ENCODE measurements at regions not wholly inside any gene's neighbourhood (a gene's known extent, or its start where the extent isn't known, plus 50 kb on each side); places are given as distances from the start of the nearest gene placed in this dataset.
"Not testable (repeated sequence)": the region's sequence is repeated elsewhere in the genome, so short reads cannot be mapped to it uniquely, and the experiment has no call there.

DNA sequence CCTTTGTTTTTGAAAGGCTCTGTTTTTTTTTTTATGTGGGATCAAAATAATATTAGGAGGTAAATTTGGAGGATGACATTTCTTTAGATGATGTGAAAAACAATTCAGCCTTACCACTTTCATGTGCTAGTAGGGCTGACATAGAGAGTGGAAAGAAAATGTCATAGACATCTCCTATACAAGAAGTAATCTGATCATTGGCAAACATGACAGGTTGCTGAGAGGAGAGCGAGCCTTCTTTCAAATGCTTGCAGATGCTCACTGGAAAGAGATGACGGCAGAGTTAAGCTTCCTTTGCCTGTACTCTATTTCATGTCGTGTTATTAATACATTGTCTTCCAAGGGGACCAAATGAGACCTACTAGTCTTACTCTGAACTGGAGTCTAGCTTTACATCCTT is 160.1 kb upstream of the DAP start:
- DNase-seq = no peak

DNA sequence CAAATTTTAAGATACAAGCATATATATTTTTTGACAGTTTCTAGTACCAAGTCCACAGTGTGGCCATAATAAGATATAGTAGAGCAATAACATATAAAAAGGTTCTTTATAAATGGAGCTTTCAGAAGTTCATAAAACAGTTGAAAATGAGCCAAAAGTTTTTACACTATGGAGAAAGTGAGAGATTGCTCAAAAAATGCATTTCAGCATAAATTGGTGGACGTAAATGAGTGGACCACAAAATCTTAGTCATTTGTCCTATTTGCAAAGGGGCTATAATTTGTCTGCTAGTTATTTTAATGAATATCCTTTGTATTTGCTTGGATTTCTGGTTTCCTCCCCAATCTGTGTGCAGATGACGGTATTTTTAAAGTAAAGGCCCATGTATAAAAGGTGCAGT is 159.4 kb upstream of the DAP start:
- DNase-seq = no peak

DNA sequence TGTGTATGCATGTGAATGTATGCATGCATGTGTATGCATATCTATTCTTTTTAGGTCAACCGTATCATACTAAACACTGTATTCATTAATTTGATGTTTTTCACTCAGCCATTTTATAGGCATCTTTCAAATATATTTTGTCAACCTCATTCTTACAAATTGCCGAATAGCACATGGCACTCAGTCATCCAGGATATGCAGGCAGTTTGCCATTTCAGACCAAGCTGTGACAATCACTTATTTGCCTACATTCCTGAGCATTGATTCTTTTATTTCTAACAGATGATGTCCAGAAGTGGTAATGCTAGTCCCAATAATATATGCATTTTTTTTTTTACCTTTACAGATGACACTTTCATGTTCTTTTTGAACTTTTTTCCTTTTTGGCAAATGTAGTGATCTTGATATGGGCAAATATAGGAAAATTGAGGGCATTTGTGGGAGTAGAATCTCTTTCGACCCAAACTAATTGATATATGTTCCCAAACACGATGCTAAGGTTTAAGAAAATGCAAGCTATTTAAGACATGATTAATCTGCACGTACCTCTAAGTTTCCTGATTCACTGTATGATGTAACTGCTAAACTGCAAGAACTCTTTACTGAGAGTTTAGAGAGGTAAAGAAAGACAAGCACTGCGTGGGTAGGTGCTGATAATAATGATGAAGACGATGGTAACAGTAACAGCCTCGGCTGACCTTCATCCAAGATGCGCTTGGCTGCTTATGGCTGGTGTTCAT is 153.9 kb upstream of the DAP start:
- no peak for DNase-seq

DNA sequence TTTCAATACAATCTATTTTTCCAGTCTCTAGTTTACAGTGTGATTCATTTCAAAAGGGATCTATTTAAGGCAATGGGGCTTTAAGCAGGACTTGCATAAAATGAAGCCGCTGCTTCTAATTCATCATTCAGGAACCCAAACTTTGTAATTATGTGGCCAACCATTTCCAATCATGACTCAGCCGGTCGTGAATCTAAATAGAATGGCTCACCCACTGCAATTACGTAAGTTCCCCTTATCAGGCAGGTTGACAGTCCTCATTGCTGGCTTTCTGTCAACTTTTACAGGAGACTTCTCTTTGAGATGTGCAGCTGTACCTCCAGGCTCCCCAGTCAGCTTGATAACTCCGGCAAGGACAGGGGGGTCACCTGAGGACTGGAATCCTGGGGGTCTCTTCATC is 152.8 kb upstream of the DAP start:
- DNase-seq = peak; percentile 15 to 70

DNA sequence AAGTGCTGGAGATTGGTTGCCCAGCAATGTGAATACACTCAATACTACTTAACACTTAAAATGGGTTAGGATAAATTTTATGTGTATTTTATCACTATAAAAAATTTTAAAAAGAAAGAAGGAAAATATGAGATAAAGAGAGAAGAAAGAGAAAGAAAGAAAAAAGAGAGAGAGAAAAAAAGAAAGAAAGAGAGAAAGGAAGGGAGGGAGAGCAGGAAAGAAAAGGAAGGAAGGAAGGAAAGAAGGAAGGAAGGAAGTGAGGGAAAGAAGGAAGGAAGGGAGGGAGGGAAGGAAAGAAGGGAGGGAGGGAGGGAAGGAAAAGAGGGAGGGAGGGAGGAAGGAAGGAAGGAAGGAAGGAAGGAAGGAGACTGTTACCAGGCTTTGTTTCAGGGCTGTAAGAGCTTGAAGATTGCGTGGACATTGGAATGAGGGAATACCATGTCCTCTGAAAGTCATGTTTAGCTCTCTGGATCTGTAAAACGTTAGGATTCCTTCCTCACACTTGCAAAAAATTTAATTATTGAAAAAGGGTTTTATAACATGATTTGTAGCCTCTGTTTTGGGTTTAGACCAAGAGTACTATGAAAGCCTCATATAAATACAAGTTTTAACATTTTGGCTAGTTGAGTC is 152.3 kb upstream of the DAP start:
- no peak for DNase-seq

DNA sequence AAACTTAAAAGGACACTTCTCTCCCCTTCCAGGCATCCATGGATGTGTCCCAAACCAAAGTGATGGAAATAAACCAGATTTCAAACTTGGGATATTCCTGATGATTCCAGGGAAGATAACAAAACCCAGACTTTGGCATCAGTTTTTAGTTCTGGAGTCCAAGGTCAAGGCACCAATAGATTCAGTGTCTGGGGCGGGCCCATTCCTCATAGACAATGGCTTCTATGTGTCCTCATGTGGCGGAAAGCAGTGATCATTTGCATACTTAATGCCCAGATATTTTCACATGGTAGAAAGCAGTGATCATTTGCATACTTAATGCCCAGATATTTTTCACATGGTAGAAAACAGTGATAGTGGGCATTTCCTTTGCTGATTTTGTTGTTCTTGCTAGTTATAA is 151.4 kb upstream of the DAP start:
- no peak for DNase-seq

DNA sequence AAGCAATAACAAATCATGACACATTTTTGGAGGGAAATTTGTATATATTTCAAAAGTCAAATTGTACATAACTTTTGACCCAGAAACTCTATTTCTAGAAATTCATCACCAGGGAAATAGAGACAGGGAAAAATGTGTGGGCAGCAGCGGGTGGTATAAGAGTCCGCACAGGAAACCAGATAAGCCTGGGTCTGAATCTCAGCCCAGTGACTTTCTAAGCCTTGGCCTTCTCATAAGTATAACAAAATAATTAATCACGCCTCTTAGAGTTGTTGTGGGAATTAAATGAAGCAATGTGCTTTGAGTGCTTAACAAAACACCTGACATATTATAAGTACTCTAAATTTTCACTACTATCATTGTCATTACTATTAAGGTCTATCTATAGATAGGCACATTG is 149.2 kb upstream of the DAP start:
- no peak for DNase-seq

DNA sequence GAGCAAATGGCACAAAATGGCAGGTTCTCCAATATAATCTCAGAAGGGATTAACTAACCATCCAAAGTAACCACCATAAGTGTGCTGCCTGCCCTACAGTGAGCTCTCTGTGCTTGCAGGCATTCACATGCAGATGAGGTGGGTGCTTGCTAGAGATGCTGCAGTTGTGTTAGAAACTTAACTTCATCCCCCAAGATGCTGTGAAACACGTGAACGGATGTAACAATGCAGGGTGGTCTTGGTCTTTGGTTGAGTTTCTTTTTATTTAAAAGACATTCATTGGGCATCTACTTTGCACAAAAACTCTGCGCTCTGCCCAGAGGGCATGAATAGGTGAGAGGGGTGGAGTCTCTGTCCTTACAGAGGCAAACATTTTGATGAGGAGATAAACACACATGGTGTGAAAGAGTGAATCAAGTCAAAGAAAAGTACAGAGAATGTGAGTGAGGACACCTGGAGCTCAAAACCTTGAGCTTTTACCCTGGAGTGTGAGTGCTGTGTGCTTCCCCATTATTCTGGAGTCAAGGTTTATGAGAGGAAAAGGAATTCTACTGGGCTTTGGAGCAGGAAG is 143.9 kb upstream of the DAP start:
- DNase-seq = no peak

DNA sequence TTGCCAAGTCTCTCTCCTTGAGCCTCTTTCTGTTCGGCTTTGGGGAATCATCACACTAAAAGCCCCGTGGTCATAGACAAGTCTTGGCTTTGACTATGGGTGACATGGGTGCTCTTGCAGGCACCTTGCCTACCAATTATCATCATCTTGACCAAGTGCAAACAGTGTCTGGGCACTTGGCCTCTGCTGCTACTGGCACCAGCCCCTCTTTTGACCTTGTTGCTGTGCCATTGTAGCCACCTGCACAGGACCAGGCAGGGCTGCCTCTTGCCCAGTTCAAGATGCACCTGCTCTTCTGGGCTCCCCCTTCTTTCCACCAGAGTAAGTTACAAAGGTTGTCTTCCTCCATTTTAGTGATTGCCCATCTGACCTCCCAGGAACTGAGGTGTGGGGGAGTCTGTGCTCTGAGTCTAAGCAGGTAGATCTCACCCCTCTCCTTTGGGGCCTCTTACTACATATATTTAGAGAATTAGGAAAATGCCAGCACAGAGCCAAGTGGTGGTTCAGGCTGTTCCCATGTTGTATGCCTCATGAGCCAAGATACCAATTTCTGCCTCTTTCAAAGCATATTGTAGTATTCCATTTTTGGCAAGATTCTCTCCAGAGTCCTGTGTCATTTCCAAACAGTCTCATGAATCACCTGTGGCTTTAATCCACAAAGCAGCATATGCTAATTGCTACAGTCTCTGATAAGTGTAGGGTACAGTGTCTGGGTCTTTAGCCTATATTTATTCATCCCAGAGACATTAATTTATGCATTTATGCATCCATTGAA is 142.9 kb upstream of the DAP start:
- no peak for DNase-seq

DNA sequence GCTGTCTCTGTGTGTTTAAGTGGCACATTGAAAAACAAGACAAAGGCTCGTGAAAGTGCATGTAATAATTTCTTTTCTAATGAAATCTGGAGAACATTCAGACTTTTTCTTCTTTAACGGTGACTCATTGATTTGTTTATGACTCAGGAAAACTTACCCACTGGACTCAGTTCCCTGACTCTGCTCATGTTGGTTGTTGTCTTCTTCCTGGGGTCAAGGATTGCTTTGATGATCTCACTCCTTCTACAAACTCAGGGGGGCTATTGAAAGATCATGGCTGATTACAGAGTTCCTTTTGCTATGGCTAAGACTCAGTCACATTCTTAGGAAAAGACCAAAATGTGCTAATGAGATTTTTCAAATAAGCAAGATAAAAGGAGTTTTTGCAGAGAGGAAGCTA is 141.1 kb upstream of the DAP start:
- no peak for DNase-seq

DNA sequence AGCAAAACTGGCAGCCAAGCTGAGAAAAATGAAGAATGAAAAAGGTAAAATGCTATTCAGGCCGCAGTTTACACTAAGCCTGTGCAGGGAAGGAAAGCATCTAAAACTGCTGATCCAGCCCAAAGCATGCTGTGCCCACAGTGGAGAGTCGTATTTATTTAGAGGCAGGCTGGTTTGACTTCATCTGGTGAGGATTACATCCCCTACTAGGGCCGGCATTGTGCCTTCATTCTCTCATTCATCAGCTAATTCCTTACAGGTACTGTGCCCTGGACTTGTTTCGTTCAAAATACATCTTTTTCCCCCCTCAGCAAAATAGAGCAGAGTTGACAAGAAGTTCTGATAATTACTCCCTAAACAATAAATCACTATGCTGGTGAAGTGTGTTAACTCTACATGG is 137.5 kb upstream of the DAP start:
- DNase-seq = no peak

DNA sequence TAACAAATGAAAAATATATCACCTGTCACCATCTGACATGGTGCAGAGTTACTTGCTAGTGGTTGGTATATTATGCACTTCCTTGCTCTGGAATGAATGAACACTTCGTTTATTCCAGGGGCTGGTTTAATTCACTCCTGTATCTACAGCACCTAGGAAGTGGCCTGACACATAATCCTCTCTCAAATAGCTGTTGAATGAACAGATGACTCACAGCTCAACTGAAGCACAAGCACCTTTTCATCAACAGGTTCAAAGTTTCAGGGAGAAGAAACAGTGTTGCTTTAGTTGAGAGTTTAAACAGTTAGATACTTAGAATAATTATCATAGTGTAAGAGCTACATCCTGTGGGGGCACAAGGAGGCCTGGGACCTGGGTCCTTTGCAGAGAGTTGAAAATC is 135.0 kb upstream of the DAP start:
- peak in 1 of 2 experiments; percentile 6 for DNase-seq

DNA sequence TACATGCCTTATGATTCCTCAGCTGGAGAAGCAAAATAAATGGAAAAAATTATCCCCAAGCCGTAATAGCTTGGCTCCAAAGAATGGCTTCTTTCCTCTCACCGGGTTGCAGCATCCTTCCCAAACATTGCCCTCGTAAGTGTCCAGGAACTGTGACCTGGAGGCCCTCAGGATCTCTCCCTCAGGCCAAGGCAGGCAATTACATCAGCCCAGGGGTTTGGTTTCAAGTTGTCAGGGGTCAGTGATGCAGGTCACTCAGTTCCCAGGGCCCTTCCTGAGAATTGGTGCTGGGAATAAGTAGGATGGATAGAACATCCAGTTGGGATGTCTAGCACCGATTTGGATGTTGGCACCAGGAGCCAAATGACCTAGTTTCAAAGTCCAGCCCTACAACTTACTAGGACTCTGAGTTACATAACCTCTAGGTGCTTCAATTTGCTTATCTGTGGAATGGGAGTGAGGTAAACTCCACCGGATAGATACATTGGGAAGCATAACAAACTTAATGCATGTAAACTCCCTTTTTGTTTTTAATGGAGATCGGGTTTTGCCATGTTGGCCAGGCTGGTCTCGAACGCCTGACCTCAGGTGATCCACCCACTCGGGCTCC is 133.5 kb upstream of the DAP start:
- DNase-seq = no peak

DNA sequence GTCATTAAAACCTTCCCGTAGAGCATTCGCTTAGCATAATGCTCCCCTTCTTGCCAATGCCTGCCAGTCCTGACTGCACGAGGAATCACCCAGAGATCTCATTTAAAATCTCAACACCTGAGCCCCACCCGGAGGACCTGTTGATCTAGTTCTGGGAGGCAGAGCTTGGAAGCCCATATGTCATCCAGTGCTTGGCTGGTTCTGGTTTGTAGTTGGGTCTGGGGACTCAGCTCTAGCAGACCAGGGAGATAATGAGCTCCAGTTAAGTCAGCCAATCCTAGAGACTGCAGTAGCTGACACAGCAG is 131.8 kb upstream of the DAP start:
- DNase-seq = no peak

DNA sequence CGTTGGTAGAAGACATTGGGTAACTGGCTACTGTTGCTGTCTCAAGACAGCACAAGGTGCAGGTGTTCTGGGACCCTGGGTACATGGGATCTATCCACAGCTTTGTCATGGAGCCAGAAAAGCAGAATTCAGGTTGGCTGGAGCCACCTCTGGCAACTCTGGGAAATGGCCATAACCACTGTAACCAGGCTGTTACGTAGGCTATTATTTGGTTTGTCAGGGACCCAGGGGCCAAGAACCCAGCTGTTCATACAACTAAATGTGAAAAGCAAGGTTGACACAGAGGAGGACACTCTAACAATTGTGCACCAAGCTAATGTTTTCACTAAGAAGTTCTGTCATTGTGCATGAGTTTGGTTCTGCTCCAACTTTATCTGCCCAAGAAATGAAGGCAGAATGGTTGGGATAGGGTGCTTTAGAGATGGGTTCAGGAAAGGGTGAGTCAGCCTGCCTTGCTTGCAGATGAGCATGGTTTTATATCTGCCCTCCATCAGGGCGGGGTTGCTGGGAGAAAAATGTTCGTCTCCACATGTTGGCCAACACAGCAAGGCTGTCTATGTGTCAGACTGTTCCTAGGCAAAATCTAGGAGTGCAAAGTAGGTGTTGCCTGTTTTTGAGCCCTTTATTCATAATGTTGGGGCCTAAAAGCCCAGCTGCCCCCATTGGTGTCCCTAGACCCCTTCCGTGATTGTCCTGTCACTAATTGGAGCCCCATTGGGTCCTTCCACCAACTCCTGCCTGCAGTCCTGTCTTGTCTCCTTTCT is 131.3 kb upstream of the DAP start:
- DNase-seq = peak; percentile 59

DNA sequence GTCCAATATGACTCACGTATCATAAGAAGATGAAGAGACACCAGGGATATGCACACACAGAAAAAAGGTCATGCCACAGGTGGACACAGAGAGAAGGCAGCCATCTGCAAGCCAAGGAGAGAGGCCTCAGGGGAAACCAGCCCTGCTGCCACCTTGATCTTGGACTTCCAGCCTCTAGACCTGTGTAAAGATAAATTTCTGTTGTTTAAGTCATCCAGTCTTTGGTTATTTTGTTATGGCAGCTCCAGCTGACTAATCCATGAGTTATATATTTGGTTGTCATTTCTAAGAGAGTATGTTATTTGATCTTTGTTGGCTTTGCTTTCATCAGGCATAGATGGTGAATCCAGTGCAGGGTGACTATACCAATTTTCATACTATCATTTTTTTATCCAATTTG is 130.2 kb upstream of the DAP start:
- DNase-seq = no peak

DNA sequence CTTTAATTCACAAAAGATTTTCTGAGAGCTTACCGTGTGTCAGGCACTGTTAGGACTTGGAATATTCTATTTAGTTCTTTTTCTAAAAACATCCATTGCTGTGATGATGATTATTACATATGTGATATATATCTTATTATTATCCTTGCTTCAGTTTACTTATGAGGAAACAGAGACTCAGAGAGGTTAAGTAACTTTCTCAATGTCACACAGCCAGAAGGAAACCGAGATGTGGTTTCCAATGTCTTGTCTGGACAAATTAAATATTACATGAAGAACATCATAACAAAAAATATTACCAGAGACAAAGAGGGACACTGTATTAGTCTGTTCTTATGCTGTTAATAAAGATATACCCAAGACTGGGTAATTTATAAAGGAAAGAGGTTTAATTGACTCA is 125.5 kb upstream of the DAP start:
- no peak for DNase-seq

DNA sequence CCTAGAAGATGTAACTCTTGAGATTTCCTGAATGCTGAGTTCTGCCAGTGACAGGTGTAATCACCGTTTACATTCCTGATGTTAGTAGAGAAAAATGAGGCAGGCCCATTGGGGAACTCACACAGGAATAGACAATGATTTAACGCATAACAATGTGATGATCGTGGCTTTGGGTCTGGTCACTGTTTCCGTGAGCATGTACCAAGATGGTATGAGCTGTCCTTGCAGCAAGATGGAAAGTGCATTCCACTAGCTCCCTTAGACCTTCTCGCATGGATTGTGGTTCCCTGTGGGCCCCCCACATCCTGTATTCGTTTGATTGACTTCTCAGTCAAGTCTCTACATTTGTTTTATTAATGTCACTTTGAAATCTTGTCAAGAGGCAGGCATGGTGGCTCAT is 124.0 kb upstream of the DAP start:
- no peak for DNase-seq

DNA sequence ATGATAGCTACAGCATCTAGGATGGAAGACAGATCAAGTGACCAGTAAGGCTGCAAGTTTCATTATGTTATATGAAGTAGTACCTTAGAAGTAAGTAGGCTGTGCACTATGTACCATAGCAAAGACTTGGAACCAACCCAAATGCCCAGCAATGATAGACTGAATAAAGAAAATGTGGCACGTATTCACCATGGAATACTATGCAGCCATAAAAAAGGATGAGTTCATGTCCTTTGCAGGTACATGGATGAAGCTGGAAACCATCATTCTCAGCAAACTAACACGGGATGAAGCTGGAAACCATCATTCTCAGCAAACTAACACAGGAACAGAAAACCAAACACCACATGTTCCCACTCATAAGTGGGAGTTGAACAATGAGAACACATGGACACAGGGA is 122.9 kb upstream of the DAP start:
- not testable (repeated sequence) for DNase-seq

DNA sequence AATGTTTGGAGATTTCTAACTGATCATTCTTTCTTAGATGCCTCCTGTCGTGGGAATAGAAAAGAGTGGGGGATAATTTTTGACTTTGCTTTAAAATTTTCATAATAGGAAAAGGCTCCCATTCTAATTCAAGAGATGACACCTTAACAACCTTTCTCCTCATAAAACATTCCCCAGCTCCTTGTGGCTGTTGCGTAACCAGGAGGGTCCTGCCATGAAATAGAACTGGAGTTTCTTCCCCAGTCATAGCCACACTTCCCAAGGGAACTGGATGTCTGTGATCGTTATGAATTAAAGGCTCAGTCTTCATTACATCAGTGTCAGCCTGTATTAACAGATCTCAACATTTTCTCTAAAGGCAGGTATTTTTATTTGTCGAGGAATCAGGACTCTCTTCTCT is 119.9 kb upstream of the DAP start:
- DNase-seq = no peak

DNA sequence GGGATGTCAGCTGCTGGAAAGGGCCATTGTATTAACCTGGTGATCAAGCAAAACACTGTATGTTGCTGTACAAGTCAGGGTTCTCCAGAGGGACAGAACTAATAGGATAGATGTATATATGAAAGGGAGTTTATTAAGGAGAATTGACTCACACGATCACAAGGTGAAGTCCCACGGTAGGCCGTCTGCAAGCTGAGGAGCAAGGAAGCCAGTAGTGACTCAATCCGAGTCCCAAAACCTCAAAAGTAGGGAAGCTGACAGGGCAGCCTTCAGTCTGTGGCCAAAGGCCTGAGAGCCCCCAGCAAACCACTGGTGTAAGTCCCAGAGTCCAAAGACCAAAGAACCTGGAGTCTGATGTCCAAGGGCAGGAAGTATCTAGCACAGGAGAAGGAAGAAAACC is 116.0 kb upstream of the DAP start:
- DNase-seq = not testable (repeated sequence)

DNA sequence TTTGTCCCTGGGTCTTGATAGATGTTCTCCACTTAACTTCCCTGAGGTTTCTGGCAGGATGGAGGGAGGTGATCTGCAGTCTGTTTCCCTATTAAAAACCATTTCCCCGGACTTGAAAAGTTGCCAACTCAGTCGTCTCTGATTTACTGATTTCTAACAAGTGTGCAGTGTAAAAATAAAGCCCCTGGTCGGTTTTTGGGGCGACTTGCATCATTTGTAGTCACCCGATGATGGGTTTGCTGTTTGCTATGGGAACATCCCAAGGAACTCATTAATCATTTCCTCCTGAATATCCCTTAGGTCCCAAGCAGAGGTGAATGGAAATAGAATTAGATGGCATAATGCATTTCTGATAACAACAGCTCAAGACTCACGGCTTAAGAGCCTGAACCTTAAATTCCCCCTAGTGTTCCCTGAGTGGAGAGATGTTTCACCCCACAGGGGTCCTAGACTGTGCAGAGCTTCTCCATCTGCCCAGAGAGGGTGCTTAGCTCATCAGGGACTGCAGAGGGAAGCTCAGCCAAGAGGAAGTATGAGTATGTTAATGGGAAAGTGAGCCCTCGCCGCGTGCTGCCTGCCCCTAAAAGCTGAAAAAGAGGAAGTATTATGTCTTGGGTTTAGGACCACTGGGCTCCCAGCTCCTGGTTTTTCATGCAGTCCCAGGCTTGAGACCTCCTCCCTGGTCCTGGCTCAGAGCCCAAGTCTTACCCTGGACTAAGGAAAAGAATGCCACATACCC is 115.1 kb upstream of the DAP start:
- DNase-seq = no peak
